IPS-18a (cell line): ENCODE measurements at regions not wholly inside any gene's neighbourhood (a gene's known extent, or its start where the extent isn't known, plus 50 kb on each side); places are given as distances from the start of the nearest gene placed in this dataset.
"Not testable (repeated sequence)": the region's sequence is repeated elsewhere in the genome, so short reads cannot be mapped to it uniquely, and the experiment has no call there.

ENCODE experiments used
- H3K27ac ChIP-seq: one replicate; pipeline ENCODE4 v1.5.1; 2013; ENCODE audit warnings: low read length
- H3K27me3 ChIP-seq: one replicate; pipeline ENCODE4 v1.6.1; 2013; ENCODE audit warnings: mild to moderate bottlenecking, low read length; ENCODE audit not compliant: control insufficient read depth, insufficient read depth
- H3K36me3 ChIP-seq: one replicate; pipeline ENCODE4 v1.6.1; 2013; ENCODE audit warnings: low read depth, low read length; ENCODE audit not compliant: control insufficient read depth
- H3K4me1 ChIP-seq: one replicate; pipeline ENCODE4 v1.6.1; 2013; ENCODE audit warnings: low read depth, low read length; ENCODE audit not compliant: control insufficient read depth
- H3K4me3 ChIP-seq: one replicate; pipeline ENCODE4 v1.5.1; 2013; ENCODE audit warnings: low read length
- H3K9ac ChIP-seq: one replicate; pipeline ENCODE4 v1.6.1; 2013; ENCODE audit warnings: mild to moderate bottlenecking, low read length, moderate library complexity
- H3K9me3 ChIP-seq: one replicate; pipeline ENCODE4 v1.6.1; 2013; ENCODE audit warnings: low read depth, low read length; ENCODE audit not compliant: control insufficient read depth

- H3K4me1 ChIP-seq: no peaks in the 10 kb centered on the region
- no peaks in the 10 kb centered on the region for H3K9me3 ChIP-seq
- no peak overlapping the region for H3K9ac ChIP-seq
- no peak overlapping the region for H3K27ac ChIP-seq
- no peaks in the 10 kb centered on the region for H3K36me3 ChIP-seq
- H3K27me3 ChIP-seq: no peaks in the 10 kb centered on the region
- H3K4me3 ChIP-seq: no peak overlapping the region
Observed at GRCh38 chrX:106220177-106220576, 52.1 kb downstream of the PWWP3B start.

DNA sequence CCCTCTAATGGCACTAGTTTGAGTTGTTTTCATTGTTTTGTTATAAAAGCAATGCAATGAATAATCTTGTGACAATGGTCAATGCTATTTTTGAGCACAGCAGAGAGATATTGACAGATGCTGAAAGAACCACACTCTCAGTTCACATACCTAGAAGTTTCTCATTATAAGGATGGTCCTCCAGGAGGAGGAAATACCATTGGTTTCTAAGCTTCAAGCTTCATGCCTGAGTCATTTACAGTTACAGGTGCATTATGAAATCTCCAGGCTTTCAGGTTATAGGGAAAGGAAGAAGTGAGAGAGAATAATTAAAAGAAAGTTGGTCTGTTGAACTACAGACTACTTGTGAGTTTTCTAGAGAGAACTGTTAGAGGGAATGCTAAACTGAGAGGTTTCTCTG lies 75.3 kb downstream of the PWWP3B start:
- Histone ChIP-seq H3K9me3 (no peaks in the 10 kb centered on the region), H3K4me1 (no peaks in the 10 kb centered on the region), H3K27me3 (no peaks in the 10 kb centered on the region), H3K4me3 (no peak overlapping the region), H3K27ac (no peak overlapping the region), H3K36me3 (no peaks in the 10 kb centered on the region), H3K9ac (no peak overlapping the region)

GRCh38 chrX:106246511-106246910 lies 78.4 kb downstream of the PWWP3B start:
- H3K4me1 ChIP-seq: no peaks in the 10 kb centered on the region
- no peak overlapping the region for H3K4me3 ChIP-seq
- H3K9me3 ChIP-seq: no peaks in the 10 kb centered on the region
- no peak overlapping the region for H3K9ac ChIP-seq
- no peaks in the 10 kb centered on the region for H3K36me3 ChIP-seq
- H3K27ac ChIP-seq: no peak overlapping the region
- no peaks in the 10 kb centered on the region for H3K27me3 ChIP-seq

GRCh38 chrX:106247162-106247561 lies 79.1 kb downstream of the PWWP3B start:
- H3K27ac ChIP-seq: no peak overlapping the region
- no peaks in the 10 kb centered on the region for H3K36me3 ChIP-seq
- H3K27me3 ChIP-seq: no peaks in the 10 kb centered on the region
- H3K4me1 ChIP-seq: no peaks in the 10 kb centered on the region
- H3K9ac ChIP-seq: no peak overlapping the region
- H3K9me3 ChIP-seq: no peaks in the 10 kb centered on the region
- no peak overlapping the region for H3K4me3 ChIP-seq

DNA sequence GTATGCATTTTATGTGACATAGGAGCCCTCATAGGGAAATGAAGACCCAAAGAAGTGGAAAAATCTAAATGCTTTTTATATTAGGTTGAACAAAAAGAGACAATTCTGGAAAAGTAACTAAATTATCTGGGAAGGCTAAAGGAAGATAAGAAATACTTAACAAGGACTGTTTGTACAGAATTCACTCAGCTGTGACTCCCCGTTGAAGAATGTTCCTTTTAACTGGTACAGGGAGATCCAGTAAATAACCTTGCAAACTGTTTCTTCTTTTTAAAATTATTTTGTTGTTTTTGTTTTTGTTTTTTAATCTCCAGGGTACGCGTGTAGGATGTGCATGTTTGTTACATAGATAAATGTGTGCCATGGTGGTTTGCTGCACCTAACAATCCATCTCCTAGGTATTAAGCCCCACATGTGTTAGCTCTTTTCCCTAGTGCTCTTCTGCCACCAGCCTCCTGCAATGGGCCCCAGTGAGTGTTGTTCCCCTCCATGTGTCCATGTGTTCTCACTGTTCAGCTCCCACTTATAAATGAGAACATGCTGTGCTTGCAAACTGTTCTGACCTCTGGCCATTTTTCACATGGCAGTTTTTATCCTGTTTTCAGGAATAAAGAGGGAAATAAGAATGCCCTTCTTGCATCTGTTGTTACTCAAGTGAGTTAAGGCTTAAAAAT lies 81.7 kb downstream of the PWWP3B start:
- Histone ChIP-seq H3K36me3 (no peaks in the 10 kb centered on the region), H3K9me3 (no peaks in the 10 kb centered on the region), H3K27ac (no peak overlapping the region), H3K27me3 (no peaks in the 10 kb centered on the region), H3K4me1 (no peaks in the 10 kb centered on the region), H3K4me3 (no peak overlapping the region), H3K9ac (no peak overlapping the region)

DNA sequence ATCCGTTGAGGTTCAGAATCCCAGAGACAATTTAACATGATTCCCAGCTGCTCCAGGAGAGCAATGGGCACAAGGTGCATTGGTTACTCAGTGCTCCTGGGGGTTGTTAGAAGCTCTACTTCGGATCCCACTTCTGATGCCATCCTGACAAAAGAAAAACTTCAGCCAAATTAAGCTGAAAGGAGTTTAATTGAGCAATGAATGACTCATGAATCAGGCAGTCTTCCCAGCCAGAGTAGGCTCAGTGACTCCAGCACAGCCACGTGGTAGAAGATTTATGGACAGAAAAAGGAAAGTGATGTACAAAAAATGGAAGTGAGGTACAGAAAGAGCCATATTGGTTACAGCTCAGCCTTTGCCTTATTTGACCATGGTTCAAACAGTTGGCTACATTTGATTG lies 95.7 kb downstream of the PWWP3B start:
- H3K27ac ChIP-seq: no peak overlapping the region
- no peaks in the 10 kb centered on the region for H3K27me3 ChIP-seq
- H3K4me1 ChIP-seq: no peaks in the 10 kb centered on the region
- H3K4me3 ChIP-seq: no peak overlapping the region
- no peaks in the 10 kb centered on the region for H3K36me3 ChIP-seq
- H3K9ac ChIP-seq: no peak overlapping the region
- H3K9me3 ChIP-seq: no peaks in the 10 kb centered on the region

GRCh38 chrX:106273947-106274587 lies 106.0 kb downstream of the PWWP3B start:
- H3K9ac ChIP-seq, H3K27me3 ChIP-seq, H3K9me3 ChIP-seq, H3K27ac ChIP-seq, H3K4me3 ChIP-seq, H3K36me3 ChIP-seq, H3K4me1 ChIP-seq: not testable (repeated sequence)

DNA sequence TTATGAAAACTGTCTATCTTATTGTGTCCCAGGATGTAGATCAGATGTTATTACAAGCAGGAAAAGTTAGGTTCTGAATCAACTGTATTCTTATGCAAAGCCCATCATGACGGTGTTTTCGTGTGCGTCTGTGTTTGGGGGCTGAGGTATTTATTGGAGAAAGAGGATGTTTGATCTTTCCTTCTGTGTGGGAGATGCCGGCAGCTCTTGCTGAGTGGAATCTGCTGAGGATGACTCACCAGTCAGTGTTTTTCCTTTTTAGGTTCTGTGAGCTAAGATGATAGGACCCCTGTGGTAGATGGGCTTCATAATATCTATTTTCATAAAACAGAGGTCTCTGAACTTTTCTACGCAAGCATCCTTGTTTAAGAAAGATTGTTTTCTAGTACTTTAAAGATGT lies 107.1 kb downstream of the PWWP3B start:
- not testable (repeated sequence) for H3K9ac ChIP-seq, H3K36me3 ChIP-seq, H3K9me3 ChIP-seq, H3K27me3 ChIP-seq, H3K4me1 ChIP-seq, H3K4me3 ChIP-seq, H3K27ac ChIP-seq

GRCh38 chrX:106278951-106279350 lies 110.8 kb downstream of the PWWP3B start:
- Histone ChIP-seq H3K36me3 (no peaks in the 10 kb centered on the region), H3K4me1 (no peaks in the 10 kb centered on the region), H3K27me3 (no peaks in the 10 kb centered on the region), H3K9me3 (no peaks in the 10 kb centered on the region), H3K9ac (no peak overlapping the region), H3K27ac (no peak overlapping the region), H3K4me3 (no peak overlapping the region)

GRCh38 chrX:106281383-106281782 lies 113.3 kb downstream of the PWWP3B start:
- no peak overlapping the region for H3K9ac ChIP-seq
- no peaks in the 10 kb centered on the region for H3K9me3 ChIP-seq
- H3K27ac ChIP-seq: no peak overlapping the region
- H3K27me3 ChIP-seq: no peaks in the 10 kb centered on the region
- no peak overlapping the region for H3K4me3 ChIP-seq
- no peaks in the 10 kb centered on the region for H3K36me3 ChIP-seq
- no peaks in the 10 kb centered on the region for H3K4me1 ChIP-seq

- no peaks in the 10 kb centered on the region for H3K27me3 ChIP-seq
Observed at GRCh38 chrX:106283841-106284240, 115.7 kb downstream of the PWWP3B start.

DNA sequence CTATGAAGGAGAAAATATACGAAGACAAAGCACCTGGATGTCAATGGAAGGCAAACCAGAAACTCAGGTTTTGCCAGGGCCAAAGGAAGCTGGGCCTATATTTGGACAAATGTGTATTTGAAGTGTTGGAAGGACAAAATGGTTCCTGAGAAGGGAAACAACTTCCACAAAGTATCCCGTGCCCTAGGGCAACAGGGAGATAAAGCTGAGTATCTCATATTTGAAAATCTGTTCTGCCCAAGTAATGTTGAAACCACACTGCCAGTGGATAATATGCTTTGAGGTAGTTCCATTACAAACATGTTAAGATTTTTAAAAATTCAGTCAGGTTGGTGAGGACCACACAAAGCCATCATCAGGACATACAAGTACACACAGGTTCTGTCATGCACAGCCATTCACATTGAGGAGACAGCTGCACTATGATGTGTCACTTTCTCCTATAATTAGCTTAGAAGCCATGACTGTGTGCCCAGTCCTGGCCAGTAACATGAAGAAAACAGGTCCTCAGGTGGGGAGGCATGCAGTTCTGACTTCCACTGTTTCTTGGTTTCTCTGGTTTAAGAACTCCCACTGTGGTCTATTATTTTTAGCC lies 116.4 kb downstream of the PWWP3B start:
- Histone ChIP-seq H3K9me3 (no peaks in the 10 kb centered on the region), H3K4me3 (no peak overlapping the region), H3K36me3 (no peaks in the 10 kb centered on the region), H3K4me1 (no peaks in the 10 kb centered on the region), H3K27ac (no peak overlapping the region), H3K27me3 (no peaks in the 10 kb centered on the region), H3K9ac (no peak overlapping the region)

More at GRCh38 chrX:106283841-106284240, 115.7 kb downstream of the PWWP3B start:
- no peaks in the 10 kb centered on the region for H3K9me3 ChIP-seq
- H3K36me3 ChIP-seq: no peaks in the 10 kb centered on the region
- H3K9ac ChIP-seq: no peak overlapping the region
- H3K4me1 ChIP-seq: no peaks in the 10 kb centered on the region
- H3K4me3 ChIP-seq: no peak overlapping the region
- H3K27ac ChIP-seq: no peak overlapping the region
